GM23338 (cell line): ENCODE measurements at regions not wholly inside any gene's neighbourhood (a gene's known extent, or its start where the extent isn't known, plus 50 kb on each side); places are given as distances from the start of the nearest gene placed in this dataset.

Source experiments
- ATAC-seq: fragments of 200-7000 bp; cut with Tn5 transposase; 3 replicates; pipeline ENCODE4 v1.9.1; 2020
- DNase-seq: peaks from one replicate; pipeline ENCODE4 v3.0.0-alpha.2; 2015; ENCODE audit warnings: low spot score
- H2AFZ ChIP-seq: fragments of 200-600 bp; sonication (generic); 2 replicates; pipeline ENCODE4 v1.8.0; 2016; ENCODE audit warnings: antibody characterized with exemption, mild to moderate bottlenecking, moderate library complexity
- H3F3A ChIP-seq: fragments of 200-600 bp; sonication (generic); replicated peaks from 2 replicates; pipeline ENCODE4 v1.8.0; 2017; ENCODE audit warnings: antibody characterized with exemption, mixed run types, low read depth
- H3K27ac ChIP-seq: fragments of 200-600 bp; sonication (generic); 2 replicates; pipeline ENCODE4 v1.6.1; 2016; ENCODE audit warnings: low read depth
- H3K27me3 ChIP-seq: fragments of 200-600 bp; sonication (generic); 2 replicates; pipeline ENCODE4 v1.8.0; 2016; ENCODE audit warnings: mild to moderate bottlenecking, mixed run types, moderate library complexity; ENCODE audit not compliant: insufficient read depth
- H3K36me3 ChIP-seq: fragments of 200-600 bp; sonication (generic); 2 replicates; pipeline ENCODE4 v1.8.0; 2016; ENCODE audit warnings: mild to moderate bottlenecking; ENCODE audit not compliant: insufficient read depth
- H3K4me1 ChIP-seq: fragments of 200-600 bp; sonication (generic); 2 replicates; pipeline ENCODE4 v1.8.0; 2016; ENCODE audit warnings: mild to moderate bottlenecking, moderate library complexity; ENCODE audit not compliant: insufficient read depth
- H3K4me2 ChIP-seq: fragments of 200-600 bp; sonication (generic); 2 replicates; pipeline ENCODE4 v1.7.1; 2017; ENCODE audit warnings: mixed run types
- H3K4me3 ChIP-seq: fragments of 200-600 bp; sonication (generic); 2 replicates; pipeline ENCODE4 v1.6.1; 2016; ENCODE audit warnings: mixed run types
- H3K79me2 ChIP-seq: fragments of 200-600 bp; sonication (generic); replicated peaks from 2 replicates; pipeline ENCODE4 v1.8.0; 2017; ENCODE audit warnings: mild to moderate bottlenecking; ENCODE audit not compliant: insufficient read depth
- H3K9me2 ChIP-seq: fragments of 200-600 bp; sonication (generic); 2 replicates; pipeline ENCODE4 v1.8.0; 2017; ENCODE audit not compliant: insufficient read depth
- H4K20me1 ChIP-seq: fragments of 200-600 bp; sonication (generic); replicated peaks from 2 replicates; pipeline ENCODE4 v1.8.0; 2017; ENCODE audit warnings: mild to moderate bottlenecking; ENCODE audit not compliant: insufficient read depth
- H3K27ac Mint-ChIP-seq: 2 replicates; pipeline ENCODE4 v1.8.0; 2020; ENCODE audit warnings: inconsistent platforms, mild to moderate bottlenecking, moderate library complexity, mixed read lengths
- H3K27me3 Mint-ChIP-seq: 3 replicates; pipeline ENCODE4 v1.8.0; 2022; ENCODE audit warnings: low read depth, mild to moderate bottlenecking, moderate library complexity, mixed read lengths, inconsistent platforms; ENCODE audit not compliant: insufficient read depth, poor library complexity
- H3K36me3 Mint-ChIP-seq: 3 replicates; pipeline ENCODE4 v1.8.0; 2021; ENCODE audit warnings: low read depth, mild to moderate bottlenecking, inconsistent platforms, moderate library complexity, mixed read lengths
- H3K4me1 Mint-ChIP-seq: 3 replicates; pipeline ENCODE4 v1.8.0; 2020; ENCODE audit warnings: mild to moderate bottlenecking, inconsistent platforms, mixed read lengths
- H3K4me3 Mint-ChIP-seq: 3 replicates; pipeline ENCODE4 v1.8.0; 2021; ENCODE audit warnings: moderate library complexity, mild to moderate bottlenecking, inconsistent platforms, mixed read lengths
- H3K9me3 Mint-ChIP-seq: 3 replicates; pipeline ENCODE4 v1.8.0; 2020; ENCODE audit warnings: moderate library complexity, mild to moderate bottlenecking, inconsistent platforms, mixed read lengths
- ETS1 ChIP-seq: IDR thresholded peaks from 2 replicates; pipeline ENCODE4 v1.6.1; 2016; ENCODE audit warnings: antibody characterized with exemption
- JUNB ChIP-seq: IDR thresholded peaks from one replicate; pipeline ENCODE4 v1.6.1; 2016; ENCODE audit warnings: antibody characterized with exemption; ENCODE audit not compliant: unreplicated experiment
- NANOG ChIP-seq: IDR thresholded peaks from 2 replicates; pipeline ENCODE4 v1.6.1; 2016; ENCODE audit warnings: antibody characterized with exemption, borderline replicate concordance
- STAT1 ChIP-seq: IDR thresholded peaks from one replicate; pipeline ENCODE4 v1.6.1; 2016; ENCODE audit warnings: antibody characterized with exemption; ENCODE audit not compliant: unreplicated experiment
- ZNF462 ChIP-seq: fragments of 250-450 bp; sonication (Bioruptor Pico); IDR thresholded peaks from 2 replicates; pipeline ENCODE4 v1.5.0; 2020; ENCODE audit warnings: mild to moderate bottlenecking, moderate library complexity

DNA sequence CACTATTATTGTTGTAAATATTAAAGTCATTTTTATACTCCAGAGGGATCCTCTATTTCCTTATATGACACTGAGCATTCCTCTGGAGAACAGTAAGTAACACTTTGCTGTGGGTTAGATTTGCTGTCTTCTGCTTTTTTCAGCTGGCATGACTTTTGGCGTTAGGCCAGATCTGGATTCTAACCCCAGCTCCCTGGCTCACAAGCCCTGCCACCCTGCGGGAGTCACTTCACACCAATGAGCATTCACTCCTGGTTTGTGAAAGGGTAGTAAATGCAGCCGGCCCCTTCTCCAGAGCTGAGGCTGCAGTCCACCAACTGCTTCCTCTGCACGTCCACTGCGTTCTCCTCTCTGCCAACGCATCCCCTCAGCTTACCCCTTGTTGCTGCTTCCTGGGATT lies 373.8 kb upstream of the RAB6C start:
- ATAC-seq (no peak), DNase-seq (no peak)
- Mint-ChIP-seq H3K9me3 (peaks cover 6% of the 10 kb centered on the region; the same call in 2 of the 3 replicates), H3K36me3 (no peaks in the 10 kb centered on the region), H3K4me1 (peaks cover 15% of the 10 kb centered on the region), H3K27ac (no peak overlapping the region), H3K27me3 (peaks cover 7% of the 10 kb centered on the region), H3K4me3 (no peak overlapping the region)
- no peak overlapping the region for H3K4me2 ChIP-seq
- H3K9me2 ChIP-seq, result peaks cover 5% of the 10 kb centered on the region; the same call in 1 of the 2 replicates
- H3K36me3 ChIP-seq, result no peaks in the 10 kb centered on the region
- no peak overlapping the region for H2AFZ ChIP-seq
- no peak for TF ChIP-seq STAT1
- TF ChIP-seq ZNF462, result no peak
- no peak for TF ChIP-seq ETS1
- TF ChIP-seq NANOG, result no peak
- no peak for TF ChIP-seq JUNB
- H3F3A ChIP-seq, result no peaks in the 10 kb centered on the region
- no peaks in the 10 kb centered on the region for H3K27me3 ChIP-seq
- no peak overlapping the region for H3K4me3 ChIP-seq
- H3K27ac ChIP-seq, result no peak overlapping the region
- H4K20me1 ChIP-seq, result no peaks in the 10 kb centered on the region
- no peaks in the 10 kb centered on the region; the same call in 1 of the 2 replicates for H3K4me1 ChIP-seq
- H3K79me2 ChIP-seq, result no peaks in the 10 kb centered on the region
